ENCODE measurements at regions not wholly inside any gene's neighbourhood (a gene's known extent, or its start where the extent isn't known, plus 50 kb on each side); places are given as distances from the start of the nearest gene placed in this dataset.

DNA sequence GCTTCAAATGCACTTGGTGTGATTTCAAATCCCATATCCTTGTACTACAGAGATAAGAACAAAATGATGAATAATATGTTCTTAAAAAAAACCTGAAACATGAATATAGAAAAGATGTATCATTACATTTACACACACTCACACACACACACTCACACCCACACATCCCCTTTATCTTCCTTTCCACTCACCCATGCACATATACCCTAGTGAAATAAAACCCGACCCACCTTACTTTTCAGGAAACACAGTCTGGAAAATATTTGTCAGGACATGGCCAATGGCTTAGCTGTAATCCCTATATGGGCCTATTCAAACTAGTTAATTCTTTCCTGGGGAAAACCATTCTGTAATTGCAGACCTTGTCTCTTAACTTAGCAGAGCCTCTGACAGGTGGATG is 60.8 kb upstream of the EDN1 start:
- Mint-ChIP-seq H3K9me3 (no peaks in the 10 kb centered on the region), H3K36me3 (ENCODE audit: low read depth) (no peaks in the 10 kb centered on the region), H3K4me1 (peaks cover 14% of the 10 kb centered on the region), H3K4me3 (no peak overlapping the region), H3K27ac (no peak overlapping the region), H3K27me3 (no peaks in the 10 kb centered on the region)
- no peak for ATAC-seq (ENCODE audit: low read depth)
- ChIA-PET CTCF (interaction anchor here (1.3 kb wide), 1 partner anchor 574 kb away, joined by 5 read pairs; no protein-coding TSS in a partner anchor), POLR2A (no interaction called here)
- TF ChIP-seq, protein P1, sequence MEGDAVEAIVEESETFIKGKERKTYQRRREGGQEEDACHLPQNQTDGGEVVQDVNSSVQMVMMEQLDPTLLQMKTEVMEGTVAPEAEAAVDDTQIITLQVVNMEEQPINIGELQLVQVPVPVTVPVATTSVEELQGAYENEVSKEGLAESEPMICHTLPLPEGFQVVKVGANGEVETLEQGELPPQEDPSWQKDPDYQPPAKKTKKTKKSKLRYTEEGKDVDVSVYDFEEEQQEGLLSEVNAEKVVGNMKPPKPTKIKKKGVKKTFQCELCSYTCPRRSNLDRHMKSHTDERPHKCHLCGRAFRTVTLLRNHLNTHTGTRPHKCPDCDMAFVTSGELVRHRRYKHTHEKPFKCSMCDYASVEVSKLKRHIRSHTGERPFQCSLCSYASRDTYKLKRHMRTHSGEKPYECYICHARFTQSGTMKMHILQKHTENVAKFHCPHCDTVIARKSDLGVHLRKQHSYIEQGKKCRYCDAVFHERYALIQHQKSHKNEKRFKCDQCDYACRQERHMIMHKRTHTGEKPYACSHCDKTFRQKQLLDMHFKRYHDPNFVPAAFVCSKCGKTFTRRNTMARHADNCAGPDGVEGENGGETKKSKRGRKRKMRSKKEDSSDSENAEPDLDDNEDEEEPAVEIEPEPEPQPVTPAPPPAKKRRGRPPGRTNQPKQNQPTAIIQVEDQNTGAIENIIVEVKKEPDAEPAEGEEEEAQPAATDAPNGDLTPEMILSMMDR (IDR thresholded peaks at IDR 0.05), result no peak
- DNase-seq, result no peak
- intact Hi-C loops (cut with micrococcal nuclease), result no loop called here

DNA sequence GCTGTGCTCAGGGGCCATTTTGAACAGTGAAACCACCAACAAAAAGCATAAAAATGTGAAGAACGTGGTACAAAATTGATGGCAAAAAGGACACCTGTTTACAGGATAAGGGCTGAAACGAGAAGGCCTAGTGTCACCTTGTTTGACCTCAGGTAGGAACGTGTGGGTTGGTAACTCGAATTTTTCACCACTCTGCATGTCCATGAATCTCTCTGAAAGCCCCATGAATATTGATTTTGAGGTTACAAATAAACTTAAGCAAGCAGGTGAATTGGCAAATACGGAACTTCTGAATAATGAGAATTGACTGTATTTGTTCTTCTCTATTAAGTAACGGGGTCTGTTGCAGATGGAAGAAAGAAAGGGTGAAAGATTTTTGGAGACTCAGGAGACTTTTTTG is 59.6 kb upstream of the EDN1 start:
- Mint-ChIP-seq H3K9me3 (no peaks in the 10 kb centered on the region), H3K4me3 (no peak overlapping the region), H3K36me3 (ENCODE audit: low read depth) (no peaks in the 10 kb centered on the region), H3K27ac (no peak overlapping the region), H3K27me3 (no peaks in the 10 kb centered on the region), H3K4me1 (peaks cover 14% of the 10 kb centered on the region)
- DNase-seq (no peak), ATAC-seq (ENCODE audit: low read depth) (no peak)
- intact Hi-C loops (cut with micrococcal nuclease), result loop anchor here (5.0 to 10.0 kb wide), 2 partner anchors 153 to 266 kb away; no protein-coding TSS in a partner anchor
- TF ChIP-seq, protein P1 (IDR thresholded peaks at IDR 0.05), result no peak
- CTCF ChIA-PET, result interaction anchor here (1.3 kb wide), 1 partner anchor 575 kb away, joined by 5 read pairs; no protein-coding TSS in a partner anchor
- POLR2A ChIA-PET, result no interaction called here

DNA sequence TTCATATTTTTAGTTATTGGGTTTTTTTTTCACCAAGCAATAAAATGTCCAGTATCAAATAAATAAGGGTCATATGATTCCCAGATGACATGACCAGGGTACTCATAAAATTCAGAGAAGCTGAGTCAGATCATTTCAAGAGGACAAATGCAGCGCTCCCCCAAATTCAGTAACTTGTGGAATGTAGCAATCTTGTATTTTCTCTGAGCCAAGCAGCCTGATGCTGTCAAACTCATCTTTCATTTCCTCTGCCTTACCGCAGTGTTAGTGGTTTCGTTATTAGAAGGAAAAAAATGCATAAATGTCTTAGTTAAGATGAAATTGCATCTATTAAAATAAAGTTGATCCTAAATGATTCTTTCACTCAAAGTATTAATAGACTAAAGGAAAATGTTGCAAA is 57.8 kb upstream of the EDN1 start:
- DNase-seq, result no peak
- H3K27ac Mint-ChIP-seq, result no peak overlapping the region
- H3K36me3 Mint-ChIP-seq (ENCODE audit: low read depth), result no peaks in the 10 kb centered on the region
- ChIA-PET POLR2A (interaction anchor here (0.9 to 2.2 kb wide), 3 partner anchors 166 to 576 kb away, joined by 3 to 10 read pairs (median 6); partner anchors contain the start of gene HIVEP1), CTCF (interaction anchor here (1.0 to 3.4 kb wide), 9 partner anchors 9 to 585 kb away, joined by 3 to 79 read pairs (median 8); no protein-coding TSS in a partner anchor)
- no peaks in the 10 kb centered on the region for H3K27me3 Mint-ChIP-seq
- intact Hi-C loops (cut with micrococcal nuclease), result loop anchor here (5.0 to 10.0 kb wide), 2 partner anchors 155 to 268 kb away; no protein-coding TSS in a partner anchor
- H3K9me3 Mint-ChIP-seq, result no peaks in the 10 kb centered on the region
- ATAC-seq (ENCODE audit: low read depth), result no peak
- TF ChIP-seq, protein P1 (IDR thresholded peaks at IDR 0.05), result no peak
- H3K4me1 Mint-ChIP-seq, result peaks cover 14% of the 10 kb centered on the region
- H3K4me3 Mint-ChIP-seq, result no peak overlapping the region

DNA sequence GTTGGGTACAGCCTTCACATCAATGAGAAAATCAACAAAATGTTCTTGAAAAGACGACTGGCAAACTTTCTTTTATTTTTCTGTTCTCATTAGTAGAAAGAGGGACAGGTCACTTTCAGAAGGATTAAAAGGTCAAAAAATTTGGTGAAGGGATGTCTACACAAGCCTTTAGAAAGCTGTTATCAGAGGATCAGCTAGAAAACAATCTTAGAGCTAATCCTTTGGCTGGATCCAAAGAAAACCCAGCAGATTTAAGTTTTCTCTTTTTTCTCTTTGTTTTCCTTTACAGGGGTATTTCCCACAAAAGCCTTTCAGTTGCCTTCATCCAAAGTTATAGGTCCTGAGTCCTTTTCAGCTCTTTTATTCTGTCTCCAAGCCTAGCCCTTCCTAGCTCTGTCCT is 57.3 kb upstream of the EDN1 start:
- no peaks in the 10 kb centered on the region for H3K9me3 Mint-ChIP-seq
- ATAC-seq (ENCODE audit: low read depth) (no peak), DNase-seq (no peak)
- H3K27me3 Mint-ChIP-seq, result no peaks in the 10 kb centered on the region
- H3K27ac Mint-ChIP-seq, result no peak overlapping the region
- CTCF ChIA-PET, result interaction anchor here (1.0 to 3.4 kb wide), 13 partner anchors 9 to 661 kb away, joined by 3 to 79 read pairs (median 4); no protein-coding TSS in a partner anchor
- TF ChIP-seq, protein P1 (IDR thresholded peaks at IDR 0.05), result no peak
- H3K4me1 Mint-ChIP-seq, result peaks cover 14% of the 10 kb centered on the region
- intact Hi-C loops (cut with micrococcal nuclease), result loop anchor here (5.0 to 10.0 kb wide), 2 partner anchors 156 to 268 kb away; no protein-coding TSS in a partner anchor
- H3K36me3 Mint-ChIP-seq (ENCODE audit: low read depth), result no peaks in the 10 kb centered on the region
- POLR2A ChIA-PET, result interaction anchor here (0.8 to 2.2 kb wide), 4 partner anchors 167 to 577 kb away, joined by 3 to 10 read pairs (median 4); partner anchors contain the start of gene HIVEP1
- H3K4me3 Mint-ChIP-seq, result no peak overlapping the region

DNA sequence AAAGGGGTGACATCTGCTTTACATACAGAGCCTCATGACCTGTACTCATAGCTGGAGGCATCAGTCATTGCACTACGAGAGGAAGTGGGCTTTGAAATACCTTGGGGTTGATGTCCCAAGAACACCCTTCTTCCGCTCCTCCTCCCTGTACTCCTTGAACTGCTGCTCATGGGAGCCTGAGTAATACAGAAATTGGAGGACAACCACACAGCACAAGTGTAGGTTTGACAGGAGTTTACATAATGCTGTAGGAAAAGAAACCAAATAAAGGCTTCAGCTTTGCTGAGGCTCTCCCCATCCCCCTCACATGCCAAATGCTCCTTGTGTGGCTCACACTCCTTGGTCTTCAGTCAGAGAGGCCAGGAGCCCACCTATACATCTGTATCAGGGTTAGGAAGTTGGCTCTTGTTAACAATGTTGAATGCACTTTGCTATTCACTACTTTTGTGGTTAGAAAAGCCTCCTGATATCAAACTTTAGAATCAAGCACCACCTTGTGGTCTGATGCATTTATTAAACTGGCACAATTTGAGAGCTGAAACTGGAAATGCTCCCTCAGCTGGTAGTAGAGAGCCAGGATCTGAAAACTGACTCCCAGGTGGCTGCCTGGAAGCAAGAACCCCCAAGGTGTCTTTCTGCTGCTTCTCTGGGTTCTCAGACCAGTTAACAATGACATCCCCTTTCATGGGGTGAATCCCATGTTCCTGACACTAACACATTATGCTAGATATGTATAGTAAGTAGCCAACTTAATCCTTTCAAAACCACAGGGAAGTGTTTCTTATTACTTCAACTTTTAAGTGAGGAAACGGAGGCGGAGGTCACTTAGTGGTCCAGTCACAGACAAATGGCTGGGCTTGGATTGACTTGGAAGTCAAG is 56.2 kb upstream of the EDN1 start:
- H3K9me3 Mint-ChIP-seq, result no peaks in the 10 kb centered on the region
- peaks cover 14% of the 10 kb centered on the region for H3K4me1 Mint-ChIP-seq
- no peaks in the 10 kb centered on the region for H3K27me3 Mint-ChIP-seq
- no peak overlapping the region for H3K4me3 Mint-ChIP-seq
- intact Hi-C loops (cut with micrococcal nuclease), result loop anchor here (1.0 to 10.0 kb wide), 11 partner anchors 84 to 659 kb away; no protein-coding TSS in a partner anchor
- ChIA-PET CTCF (interaction anchor here (0.8 to 3.4 kb wide), 29 partner anchors 10 to 660 kb away, joined by 3 to 79 read pairs (median 4); partner anchors contain the start of genes EDN1 and HIVEP1), POLR2A (interaction anchor here (0.6 to 2.2 kb wide), 4 partner anchors 130 to 578 kb away, joined by 3 to 10 read pairs (median 6); partner anchors contain the start of gene HIVEP1)
- ATAC-seq (ENCODE audit: low read depth) (peak; percentile 62), DNase-seq (peak; percentile 15)
- H3K36me3 Mint-ChIP-seq (ENCODE audit: low read depth), result no peaks in the 10 kb centered on the region
- no peak overlapping the region for H3K27ac Mint-ChIP-seq
- TF ChIP-seq, protein P1 (IDR thresholded peaks at IDR 0.05), result no peak

Data from activated B cell treated with CpG ODN at 0.5 μM for 24 hours (primary cell).